ENCODE measurements at regions not wholly inside any gene's neighbourhood (a gene's known extent, or its start where the extent isn't known, plus 50 kb on each side); places are given as distances from the start of the nearest gene placed in this dataset.

DNA sequence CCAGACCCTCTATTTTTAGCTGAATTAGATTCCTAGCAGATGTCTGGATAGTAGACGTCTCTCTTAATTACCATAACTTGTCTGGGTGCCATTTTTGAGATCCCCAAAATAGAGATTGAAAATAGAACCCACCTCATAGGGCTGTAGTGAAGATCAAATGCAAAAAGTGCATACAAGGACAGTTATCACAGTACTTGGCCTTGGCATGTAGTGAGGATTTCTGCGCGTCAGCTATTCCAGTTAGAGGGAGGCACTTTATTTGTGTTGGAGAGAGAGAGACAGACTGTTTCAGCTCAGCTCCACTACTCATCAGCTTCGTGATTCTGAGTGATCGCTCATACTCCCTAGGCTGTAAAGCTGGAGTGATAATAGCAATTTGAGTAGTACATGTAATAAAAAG lies 59.6 kb upstream of the CDH13 start:
- DNase-seq: no peak

DNA sequence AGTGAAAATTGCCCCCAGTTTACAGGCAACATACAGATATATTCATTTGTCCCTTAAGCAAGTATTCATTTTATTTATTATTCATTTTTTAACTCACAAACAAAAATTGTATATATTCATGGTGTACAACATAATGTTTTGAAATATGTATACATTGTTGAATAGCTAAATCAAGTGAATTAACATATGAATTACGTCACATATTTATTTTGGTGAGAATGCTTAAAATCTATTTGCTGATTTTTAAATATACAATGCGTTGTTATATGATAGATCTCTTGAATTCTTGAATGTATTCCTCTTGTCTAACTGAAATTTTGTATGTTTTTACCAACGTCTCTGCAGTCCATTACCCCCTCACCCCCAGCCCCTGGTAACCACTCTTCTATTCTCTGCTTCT lies 63.4 kb upstream of the CDH13 start:
- no peak for DNase-seq

DNA sequence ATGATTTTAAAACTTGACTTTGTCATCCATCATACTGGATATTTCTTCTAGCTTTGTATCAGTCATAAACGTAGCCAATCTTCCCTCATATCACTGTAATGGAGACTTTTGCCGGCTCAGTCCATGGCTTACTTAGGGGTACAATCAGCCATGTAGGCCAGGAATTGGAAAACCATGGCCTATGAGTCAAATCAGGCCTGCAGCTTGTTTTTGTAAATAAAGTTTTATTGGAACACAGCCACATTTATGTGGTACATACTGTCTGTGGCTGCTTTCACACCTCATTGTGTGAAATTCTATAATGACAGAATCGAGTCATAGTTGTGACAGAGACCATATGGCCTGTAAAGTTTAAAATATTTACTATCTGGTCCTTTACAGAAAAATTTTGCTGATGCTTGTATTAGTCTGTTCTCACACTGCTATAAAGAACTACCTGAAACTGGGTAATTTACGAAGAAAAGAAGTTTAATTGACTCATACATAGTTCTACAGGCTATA lies 64.5 kb upstream of the CDH13 start:
- no peak for DNase-seq

DNA sequence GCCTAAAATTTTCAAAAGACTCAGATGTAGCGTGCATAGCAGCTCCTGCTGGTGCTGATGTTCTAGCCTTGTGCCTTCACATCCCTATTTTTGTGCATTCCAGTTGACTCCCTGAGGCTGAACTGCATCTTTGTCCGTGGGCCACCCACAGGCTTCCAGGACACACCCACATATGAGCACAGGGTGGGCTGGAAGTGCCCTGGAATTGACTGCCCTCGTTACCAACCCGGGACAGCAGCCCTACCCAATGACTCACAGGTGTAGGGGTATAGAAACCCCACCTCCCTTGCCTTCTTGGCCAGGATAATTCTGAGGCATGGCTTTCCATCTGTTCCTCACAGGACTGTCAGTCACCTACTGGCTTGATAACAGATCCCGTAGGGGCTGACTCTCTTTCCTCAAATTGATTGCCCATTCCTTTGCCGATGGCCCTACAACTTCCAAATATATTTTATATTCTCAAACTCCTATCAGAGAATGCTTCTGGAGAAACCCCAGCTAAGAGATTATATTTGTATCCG lies 65.9 kb upstream of the CDH13 start:
- DNase-seq: no peak

- DNase-seq: no peak
Observed at GRCh38 chr16:82544378-82545160, 82.2 kb upstream of the CDH13 start.

GRCh38 chr16:82542714-82543113 lies 84.1 kb upstream of the CDH13 start:
- DNase-seq: no peak

DNA sequence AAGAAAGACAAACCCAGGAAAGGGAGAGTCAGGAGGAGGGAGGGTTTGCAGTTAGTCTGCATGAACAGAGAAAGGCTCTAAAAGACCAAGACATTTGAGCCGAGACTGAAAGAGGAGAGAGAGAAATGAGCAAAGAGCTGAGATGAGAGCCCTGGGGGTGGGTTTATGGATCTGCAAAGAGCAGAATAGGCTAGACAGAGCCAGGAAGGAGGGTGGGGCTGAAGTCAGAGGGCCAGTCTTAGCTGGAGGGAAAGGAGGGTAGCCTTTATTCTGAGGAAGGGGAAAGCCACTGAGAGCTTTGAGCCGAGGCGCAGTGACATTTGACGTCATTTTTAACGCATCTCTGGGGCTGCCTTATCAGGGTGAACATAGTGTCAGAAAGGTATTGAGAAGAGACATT lies 85.7 kb upstream of the CDH13 start:
- no peak for DNase-seq

DNA sequence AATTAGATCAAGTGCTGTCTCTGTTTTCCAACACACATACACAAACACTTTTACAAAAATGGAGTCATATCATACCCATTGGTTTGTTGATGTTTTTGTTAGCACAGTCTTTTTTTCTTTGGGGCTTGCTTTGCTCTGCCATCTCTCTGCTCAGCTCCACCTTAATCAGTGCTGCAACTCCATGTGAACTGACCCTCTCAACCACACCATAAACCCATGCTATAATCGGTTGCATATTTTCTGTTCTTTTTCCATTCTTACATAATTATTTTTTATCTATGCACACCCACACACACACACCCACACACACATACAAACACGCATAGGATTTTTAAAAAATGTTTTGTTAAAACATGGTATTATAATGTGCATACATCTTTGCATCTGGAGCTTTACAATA lies 91.0 kb upstream of the CDH13 start:
- no peak for DNase-seq

DNA sequence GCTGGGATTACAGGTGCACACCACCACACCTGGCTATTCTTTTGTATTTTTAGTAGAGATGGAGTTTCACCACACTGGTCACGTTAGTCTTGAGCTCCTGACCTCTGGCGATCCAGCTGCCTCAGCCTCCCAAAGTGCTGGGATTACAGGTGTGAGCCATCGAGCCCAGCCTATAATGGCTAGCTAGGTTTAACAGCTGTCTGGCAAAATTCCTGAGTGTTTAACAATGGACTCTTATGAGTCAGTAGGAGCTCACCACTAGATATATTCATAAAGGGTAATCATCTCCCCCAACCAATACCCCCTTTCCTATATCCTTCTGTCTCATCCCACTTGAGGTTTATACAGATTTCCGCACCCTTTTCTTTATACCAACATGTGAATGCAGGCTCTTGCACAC lies 91.5 kb upstream of the CDH13 start:
- no peak for DNase-seq

DNA sequence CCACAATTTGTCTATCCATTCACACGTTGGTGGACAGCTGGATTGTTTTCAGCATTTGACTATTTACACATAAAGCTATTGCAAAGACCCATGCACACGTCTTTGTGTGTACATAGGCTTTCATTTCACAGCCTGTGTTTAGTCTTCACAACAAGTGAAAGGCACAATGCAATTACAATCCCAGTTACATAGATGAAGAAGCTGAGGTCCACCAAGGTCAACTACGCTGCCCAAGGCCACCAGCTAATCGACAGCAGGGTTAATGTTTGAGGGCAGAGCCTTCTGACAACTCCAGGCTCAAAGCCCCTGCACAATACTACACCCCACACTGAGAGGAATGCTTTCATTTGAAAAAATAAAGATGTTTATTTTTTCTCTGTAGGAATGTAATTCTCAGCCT lies 93.6 kb upstream of the CDH13 start:
- no peak for DNase-seq

- no peak for DNase-seq
Observed at GRCh38 chr16:82530883-82531282, 95.9 kb upstream of the CDH13 start.

DNA sequence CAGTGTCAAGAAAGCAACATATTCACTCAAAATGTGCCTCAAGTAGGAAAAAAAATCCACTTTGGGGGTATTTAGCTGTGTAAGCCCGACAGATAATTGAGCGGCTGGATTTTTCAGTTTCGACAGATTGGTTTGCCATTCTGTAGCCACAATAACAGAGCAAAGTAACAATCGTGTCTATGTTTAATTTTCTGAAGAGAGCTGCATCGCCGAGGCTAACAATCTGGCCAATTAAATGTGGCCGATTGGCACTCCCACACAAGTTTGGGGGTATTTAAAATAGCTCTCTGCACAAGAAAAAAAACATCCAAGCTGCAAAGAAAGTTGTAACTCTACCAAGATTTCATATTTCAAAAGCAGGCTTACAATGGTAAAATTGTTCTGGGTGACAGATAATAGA lies 99.7 kb upstream of the CDH13 start:
- DNase-seq: no peak

DNA sequence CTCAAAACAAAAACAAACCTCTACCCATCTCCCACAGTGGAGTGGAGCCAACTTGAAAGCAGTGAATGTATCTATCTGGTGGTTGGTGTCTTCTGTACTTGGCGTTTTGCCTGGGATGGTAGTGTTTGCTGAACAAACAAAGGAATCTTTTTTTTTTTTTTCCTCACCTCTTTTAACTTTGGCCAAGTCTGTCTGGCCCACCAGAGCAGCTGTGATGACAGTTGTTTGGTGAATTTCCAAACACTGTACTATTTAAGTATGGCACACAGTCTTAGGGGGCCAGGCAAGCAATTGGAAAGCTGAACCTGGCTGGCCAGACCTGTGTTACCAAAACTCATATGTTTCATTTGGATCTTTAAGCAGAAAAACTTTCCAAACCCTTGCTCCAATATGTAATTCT lies 101.8 kb upstream of the CDH13 start:
- peak; percentile 28 for DNase-seq

GRCh38 chr16:82523815-82524214 lies 103.0 kb upstream of the CDH13 start:
- no peak for DNase-seq

DNA sequence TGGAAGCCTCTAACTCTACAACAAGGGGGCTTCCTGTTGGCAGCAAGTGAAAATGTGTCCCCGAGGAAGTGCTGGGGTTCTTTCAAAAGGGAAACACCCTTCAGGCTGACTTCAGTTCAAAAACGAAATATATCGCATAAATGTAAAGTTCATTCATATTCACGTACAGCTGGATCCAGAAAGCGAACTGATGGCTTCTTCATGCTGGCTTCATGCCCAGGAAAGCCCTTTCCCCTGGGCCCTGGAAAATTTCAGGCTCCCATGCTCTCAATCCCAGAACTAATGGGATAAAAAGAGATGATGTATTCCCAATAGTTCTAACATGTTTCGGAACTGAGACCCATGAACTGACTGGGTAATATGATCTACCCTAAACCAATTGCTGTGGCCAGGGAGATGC lies 104.7 kb upstream of the CDH13 start:
- peak; percentile 47 for DNase-seq

DNA sequence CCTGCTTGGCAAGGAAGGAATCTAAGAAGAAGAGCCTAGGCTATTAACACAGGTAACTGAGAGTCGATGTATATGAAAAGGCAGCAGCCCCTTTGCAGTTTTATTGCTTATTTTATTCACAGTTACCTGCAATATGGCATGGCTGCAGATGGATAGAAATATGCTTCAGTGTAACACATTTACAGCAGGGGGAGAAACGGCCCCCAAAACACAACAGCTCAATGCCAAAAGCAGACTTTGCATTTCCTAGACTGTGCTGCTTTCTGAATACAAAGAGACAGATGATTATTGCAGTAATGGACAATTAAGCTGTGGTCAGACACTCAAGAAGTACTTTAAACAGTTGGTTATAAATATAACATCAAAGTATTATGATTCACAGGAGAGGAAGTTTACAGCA lies 108.0 kb upstream of the CDH13 start:
- no peak for DNase-seq

DNA sequence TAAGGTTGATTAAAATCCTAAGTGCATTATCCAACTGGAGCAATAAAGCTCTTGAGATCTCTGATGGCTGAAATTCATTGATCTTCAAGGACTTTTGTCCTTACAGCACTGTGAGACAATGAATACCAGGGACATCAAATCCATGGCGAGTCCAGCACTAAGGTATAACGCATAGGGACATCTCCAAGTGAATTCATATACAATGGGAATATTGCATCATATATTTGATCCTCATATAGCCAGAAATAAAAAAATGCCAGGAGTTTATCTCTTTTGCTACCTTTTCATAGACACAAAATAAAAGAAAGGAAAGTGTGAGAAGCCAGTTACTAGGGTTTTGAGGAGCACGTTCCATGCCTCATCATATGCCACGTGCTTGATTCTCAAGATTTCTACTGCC lies 112.5 kb upstream of the CDH13 start:
- no peak for DNase-seq

- no peak for DNase-seq
Observed at GRCh38 chr16:82510789-82511305, 115.9 kb upstream of the CDH13 start.

GRCh38 chr16:82509691-82510430 lies 116.9 kb upstream of the CDH13 start:
- DNase-seq: no peak

GRCh38 chr16:82506692-82507670 lies 119.8 kb upstream of the CDH13 start:
- DNase-seq: peak; percentile 65

DNA sequence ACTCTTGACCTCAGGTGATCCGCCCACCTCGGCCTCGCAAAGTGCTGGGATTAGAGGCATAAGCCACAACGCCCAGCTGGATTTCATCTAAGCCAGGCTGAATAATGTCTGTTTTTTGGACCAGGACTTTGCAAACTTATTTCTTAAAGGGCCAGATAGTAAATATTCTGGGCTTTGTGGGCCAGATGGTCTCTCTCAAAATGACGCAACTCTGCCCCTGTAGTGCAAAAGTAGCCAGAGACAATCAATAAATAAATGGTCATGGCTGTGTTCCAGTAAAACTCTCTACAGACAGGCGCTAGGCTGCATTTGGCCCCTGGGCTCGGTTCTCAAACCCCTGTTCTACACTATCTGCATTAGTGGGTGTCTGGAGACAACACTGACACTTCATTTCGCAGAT lies 121.9 kb upstream of the CDH13 start:
- DNase-seq: no peak

- DNase-seq: no peak
Observed at GRCh38 chr16:82499302-82499701, 127.5 kb upstream of the CDH13 start.

DNA sequence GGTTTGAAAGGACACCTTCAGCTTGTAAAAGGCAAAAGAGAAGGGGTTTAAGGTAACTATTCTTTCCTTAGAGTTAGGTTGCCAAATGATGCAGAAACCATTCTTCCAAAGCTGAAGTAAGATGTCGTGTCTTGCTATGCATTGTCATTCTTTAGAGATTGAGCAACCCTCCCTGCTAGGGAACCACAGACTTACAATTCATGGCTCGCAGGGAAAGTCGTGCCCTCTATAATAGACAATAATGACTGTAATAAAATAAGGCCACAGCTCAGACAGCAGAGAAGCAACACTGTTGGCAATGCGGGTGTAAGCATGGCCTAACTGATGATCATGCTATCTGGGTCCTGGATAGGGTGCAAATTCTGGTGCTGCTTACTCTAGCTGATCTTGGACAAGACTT lies 129.6 kb upstream of the CDH13 start:
- no peak for DNase-seq

Measured in right hindlimb (tissue), 1 donor.